HepG2 (cell line): ENCODE measurements at regions not wholly inside any gene's neighbourhood (a gene's known extent, or its start where the extent isn't known, plus 50 kb on each side); places are given as distances from the start of the nearest gene placed in this dataset.

Source experiments
- ATAC-seq: fragments of 200-7000 bp; cut with Tn5 transposase; 3 replicates; pipeline ENCODE4 v1.9.1; 2020; ENCODE audit warnings: mild to moderate bottlenecking, moderate library complexity
- BruUV-seq: library from RNA; stranded (reverse); fragments of 400-500 nt; replicated peaks from 2 replicates; lab custom pipeline; 2021; lab: Mats Ljungman, UMichigan
- CTCF ChIA-PET: fragments of 300-600 bp; formaldehyde crosslinking; extraction: SDS; loops from one replicate; lab custom pipeline; 2021; ENCODE audit warnings: low total read pairs, inconsistent platforms, low intra/inter-chr PET ratio; lab: Yijun Ruan, JAX
- POLR2A ChIA-PET: fragments of 350-600 bp; sonication (Branson Sonifier 250); formaldehyde crosslinking; loops from one replicate; lab custom pipeline; 2020; ENCODE audit warnings: antibody characterized with exemption, inconsistent platforms; lab: Yijun Ruan, JAX
- DNase-seq: peaks from one replicate; pipeline ENCODE4 v3.0.0-alpha.2; 2015; ENCODE audit warnings: low spot score
- FAIRE-seq: peaks from 3 replicates; lab custom pipeline; 2011; peaks lifted over from hg19 to GRCh38; lab: Jason Lieb, UNC
- H2AFZ ChIP-seq: one replicate; pipeline ENCODE4 v1.6.1; 2011; ENCODE audit warnings: low read length, inconsistent platforms
- H3K27ac ChIP-seq: fragments of 300-600 bp; 3 replicates; pipeline ENCODE4 v1.8.0; 2011; ENCODE audit warnings: mixed run types, mild to moderate bottlenecking, mixed read lengths, low read length, inconsistent platforms; ENCODE audit not compliant: insufficient read depth; ENCODE audit errors: extremely low read length
- H3K27me3 ChIP-seq, 2 experiments: fragments of 200-600 bp in 1 of 2; 2 replicates in 1 of 2; 3 replicates in 1 of 2; pipeline versions ENCODE4 v1.6.0 to v1.8.0; 2011; ENCODE audit warnings: low read length in 2 of 2, mild to moderate bottlenecking in 2 of 2, moderate library complexity in 2 of 2, inconsistent platforms in 1 of 2; ENCODE audit not compliant: insufficient read depth in 2 of 2, control insufficient read depth in 1 of 2
- H3K36me3 ChIP-seq, 2 experiments: fragments of 200-600 bp in 1 of 2; replicated peaks in 1 of 2; 2 replicates in 1 of 2; 3 replicates in 1 of 2; pipeline versions ENCODE4 v1.5.1 to v1.8.0; 2011; ENCODE audit warnings: low read length in 2 of 2, inconsistent platforms in 1 of 2; ENCODE audit not compliant: insufficient read depth in 2 of 2, control insufficient read depth in 1 of 2
- H3K4me1 ChIP-seq: 2 replicates; pipeline ENCODE4 v1.5.1; 2012; ENCODE audit warnings: low read length, inconsistent platforms; ENCODE audit not compliant: insufficient read depth
- H3K4me2 ChIP-seq: 2 replicates; pipeline ENCODE4 v1.6.0; 2011; ENCODE audit warnings: low read depth, low read length, inconsistent platforms
- H3K4me3 ChIP-seq, 3 experiments: fragments of 200-600 bp in 1 of 3; sonication (generic), shearing (Covaris generic) in 1 of 3; replicated peaks in 1 of 3; 2 replicates each; pipeline ENCODE4 v1.5.1; 2011 to 2016; ENCODE audit warnings: low read length in 3 of 3, inconsistent platforms in 2 of 3, low read depth in 2 of 3, mild to moderate bottlenecking in 2 of 3, control low read depth in 1 of 3, mixed read lengths in 1 of 3; ENCODE audit not compliant: insufficient read depth in 1 of 3
- H3K79me2 ChIP-seq: one replicate; pipeline ENCODE4 v1.6.1; 2011; ENCODE audit warnings: low read length, inconsistent platforms; ENCODE audit not compliant: insufficient read depth
- H3K9ac ChIP-seq: 2 replicates; pipeline ENCODE4 v1.6.0; 2011; ENCODE audit warnings: mild to moderate bottlenecking, low read depth, low read length, inconsistent platforms; ENCODE audit not compliant: insufficient read depth
- H3K9me3 ChIP-seq: 2 replicates; pipeline ENCODE4 v1.5.1; 2012; ENCODE audit warnings: mild to moderate bottlenecking, low read length
- H4K20me1 ChIP-seq: 2 replicates; pipeline ENCODE4 v1.6.0; 2011; ENCODE audit warnings: inconsistent platforms, mild to moderate bottlenecking, low read length, moderate library complexity; ENCODE audit not compliant: insufficient read depth
- ADNP ChIP-seq: sonication (generic); formaldehyde crosslinking; IDR thresholded peaks from 2 replicates; pipeline ENCODE4 v1.4.0; 2020; ENCODE audit warnings: missing genetic modification reagents
- CEBPZ ChIP-seq: IDR thresholded peaks from 2 replicates; pipeline ENCODE4 v1.6.1; 2012; ENCODE audit warnings: low read length, improper control_type of control experiment
- DZIP1 ChIP-seq: sonication (generic); formaldehyde crosslinking; IDR thresholded peaks from 2 replicates; pipeline ENCODE4 v1.5.0; 2020; ENCODE audit warnings: mild to moderate bottlenecking, missing genetic modification reagents
- ZBTB33 ChIP-seq: sonication (generic); formaldehyde crosslinking; IDR thresholded peaks from 2 replicates; pipeline ENCODE4 v1.4.0; 2020; ENCODE audit warnings: missing genetic modification reagents
- ZNF10 ChIP-seq: sonication (generic); formaldehyde crosslinking; IDR thresholded peaks from 2 replicates; pipeline ENCODE4 v1.4.0; 2020; ENCODE audit warnings: mild to moderate bottlenecking, low read depth, missing genetic modification reagents, borderline replicate concordance
- ZNF207 ChIP-seq: fragments of 450-650 bp; IDR thresholded peaks from 2 replicates; pipeline ENCODE4 v1.6.1; 2016; ENCODE audit warnings: antibody characterized with exemption, borderline replicate concordance
- ZNF225 ChIP-seq: sonication (generic); formaldehyde crosslinking; IDR thresholded peaks from 2 replicates; pipeline ENCODE4 v1.4.0; 2020; ENCODE audit warnings: mild to moderate bottlenecking, missing genetic modification reagents
- ZNF251 ChIP-seq: sonication (generic); formaldehyde crosslinking; IDR thresholded peaks from 2 replicates; pipeline ENCODE4 v1.9.0; 2021; ENCODE audit warnings: mild to moderate bottlenecking, missing genetic modification reagents
- ZNF253 ChIP-seq: sonication (generic); formaldehyde crosslinking; IDR thresholded peaks from 2 replicates; pipeline ENCODE4 v1.8.0; 2022; ENCODE audit warnings: mild to moderate bottlenecking, missing genetic modification reagents, borderline replicate concordance
- ZNF354B ChIP-seq: sonication (generic); formaldehyde crosslinking; IDR thresholded peaks from 2 replicates; pipeline ENCODE4 v1.8.0; 2022; ENCODE audit warnings: mild to moderate bottlenecking, missing genetic modification reagents
- ZNF513 ChIP-seq: sonication (generic); formaldehyde crosslinking; conservative IDR thresholded peaks from 2 replicates; pipeline ENCODE4 v1.5.0; 2020; ENCODE audit warnings: missing genetic modification reagents
- WGBS: methylation state at CpG from one replicate; pipeline ENCODE4 v1.1.6; 2017; ENCODE audit warnings: low lambda C conversion rate; 5-methylcytosine and 5-hydroxymethylcytosine counted together
- in situ Hi-C: cut with HindIII; loops from 2 replicates; pipeline ENCODE4 v1.10.0; 2017; ENCODE audit warnings: low pct_unique_long_range_greater_than_20kb; ENCODE audit not compliant: extremely low pct_ligation_motif_present
- intact Hi-C: fragments of 100-400 bp; cut with micrococcal nuclease; formaldehyde crosslinking; loops from one replicate; pipeline ENCODE4 v1.10.0; 2022; ENCODE audit not compliant: unreplicated experiment
- TF ChIP-seq, protein P1 (sequence below): IDR thresholded peaks from 2 replicates; pipeline ENCODE4 v1.6.1; 2016; ENCODE audit warnings: missing genetic modification reagents, missing compliant biosample characterization

- POLR2A ChIA-PET = no interaction called here
- FAIRE-seq (no peak), DNase-seq (no peak), ATAC-seq (no peak)
- in situ Hi-C loops = no loop called here
- Histone ChIP-seq H3K4me2 (no peak overlapping the region), H3K79me2 (no peaks in the 10 kb centered on the region), H4K20me1 (no peaks in the 10 kb centered on the region), H3K9ac (no peak overlapping the region), H2AFZ (no peak overlapping the region), H3K36me3 (no peaks in the 10 kb centered on the region), H3K9me3 (no peaks in the 10 kb centered on the region), H3K4me1 (no peaks in the 10 kb centered on the region), H3K4me3 (no peak overlapping the region), H3K27me3 (peaks cover 0 to 1% of the 10 kb centered on the region in 2 experiments; a peak in 2 of 5 replicates), H3K27ac (no peak overlapping the region)
- CTCF ChIA-PET = no interaction called here
- WGBS = 40% methylated on average over 5 of the region's 10 CpGs
- no TSS peak for BruUV-seq
- intact Hi-C loops = no loop called here
- TF ChIP-seq DZIP1 (CRISPR knock-in tag) (no peak), ZNF251 (CRISPR knock-in tag) (no peak), CEBPZ (no peak), ZNF513 (CRISPR knock-in tag) (no peak), ZNF253 (no peak), ZNF10 (CRISPR knock-in tag) (no peak), ZNF207 (no peak), ZBTB33 (no peak), ZNF225 (CRISPR knock-in tag) (no peak), ZNF354B (no peak), ADNP (CRISPR knock-in tag) (no peak)
- TF ChIP-seq, protein P1, sequence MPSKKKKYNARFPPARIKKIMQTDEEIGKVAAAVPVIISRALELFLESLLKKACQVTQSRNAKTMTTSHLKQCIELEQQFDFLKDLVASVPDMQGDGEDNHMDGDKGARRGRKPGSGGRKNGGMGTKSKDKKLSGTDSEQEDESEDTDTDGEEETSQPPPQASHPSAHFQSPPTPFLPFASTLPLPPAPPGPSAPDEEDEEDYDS (CRISPR knock-in tag) = no peak
Measured at GRCh38 chr5:3217114-3217513, 378.5 kb upstream of the IRX1 start.
